GM03348 (cell line): ENCODE measurements at regions not wholly inside any gene's neighbourhood (a gene's known extent, or its start where the extent isn't known, plus 50 kb on each side); places are given as distances from the start of the nearest gene placed in this dataset.
"Not testable (repeated sequence)": the region's sequence is repeated elsewhere in the genome, so short reads cannot be mapped to it uniquely, and the experiment has no call there.

ENCODE experiments used
- DNase-seq: peaks from one replicate; pipeline ENCODE4 v3.0.0; 2012; ENCODE audit warnings: low spot score

- no peak for DNase-seq
Measured at GRCh38 chrX:25141684-25142083, 125.9 kb upstream of the ARX start.

DNA sequence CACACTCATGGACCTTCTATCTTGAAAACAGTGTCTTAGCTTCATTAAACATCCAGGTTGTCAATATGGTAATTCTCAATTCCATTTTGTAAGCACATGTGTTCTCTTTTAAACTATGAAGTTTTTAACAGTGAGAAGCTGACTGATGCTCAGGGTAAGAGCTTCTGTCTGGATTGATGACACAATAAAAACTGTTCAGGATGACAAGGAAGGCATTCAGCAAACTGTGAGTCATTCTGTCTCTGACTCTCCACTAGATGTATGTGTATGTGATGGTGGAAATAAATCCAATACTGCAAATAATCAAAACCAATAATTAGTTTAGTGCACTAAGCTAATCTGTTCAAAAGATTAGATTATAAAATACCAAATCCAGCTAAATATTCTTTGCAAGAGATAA, 115.3 kb upstream of the ARX start:
- no peak for DNase-seq

DNA sequence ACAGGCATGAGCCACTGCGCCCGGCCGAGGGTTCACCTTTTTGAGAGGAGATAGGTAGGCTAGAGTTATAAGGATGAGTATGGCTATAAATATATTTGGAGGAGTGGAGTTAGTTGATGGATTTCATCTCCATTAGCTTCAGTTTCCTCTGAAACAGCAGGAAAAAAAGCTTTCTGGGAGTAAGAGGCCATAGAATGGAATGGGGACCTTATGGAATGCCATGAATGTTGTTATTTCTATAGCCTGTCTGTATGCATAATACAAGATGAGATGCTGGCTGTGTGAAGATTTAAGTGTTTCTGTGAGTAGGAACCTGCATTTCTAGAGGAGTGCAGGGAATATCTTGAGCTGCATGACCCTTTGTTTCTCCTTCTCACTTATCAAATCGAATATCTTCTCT, 114.9 kb upstream of the ARX start:
- no peak for DNase-seq

DNA sequence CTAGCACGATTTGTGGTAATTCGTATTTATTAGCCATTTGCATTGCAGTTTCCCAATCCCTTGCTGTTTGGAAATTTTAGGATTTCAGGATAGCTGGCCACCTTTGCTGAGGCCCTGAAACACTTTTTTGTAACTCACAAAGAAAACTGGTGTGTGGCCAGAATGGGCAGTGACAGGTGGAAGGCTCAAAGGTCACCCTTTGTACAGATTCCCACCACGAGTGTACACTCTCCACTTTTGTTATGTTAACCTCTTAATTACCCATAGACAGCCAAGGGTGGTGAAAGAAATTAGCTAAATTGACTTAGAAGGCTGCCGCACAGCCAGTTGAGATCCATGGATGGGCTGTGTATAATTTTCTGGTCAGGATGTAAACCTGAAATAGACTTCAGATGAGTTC, 109.7 kb upstream of the ARX start:
- no peak for DNase-seq

DNA sequence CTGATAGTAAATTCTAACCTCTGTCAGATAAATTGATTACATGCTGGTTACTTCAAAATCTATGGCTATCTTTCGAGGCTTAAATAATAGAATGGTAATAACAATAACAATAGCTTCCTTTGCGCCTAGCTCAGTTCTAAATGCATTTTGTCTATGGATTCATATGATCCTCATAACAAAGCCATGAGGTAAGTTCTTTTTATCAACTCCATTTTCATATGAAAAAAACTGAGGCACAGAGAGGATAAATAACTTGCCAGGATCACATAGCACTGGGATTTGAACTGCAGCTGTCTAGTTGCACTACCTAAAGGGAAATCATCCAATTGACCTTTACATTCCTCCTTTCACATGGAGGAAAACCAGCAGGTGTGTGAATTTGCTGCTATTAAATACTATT, 108.6 kb upstream of the ARX start:
- DNase-seq: no peak

DNA sequence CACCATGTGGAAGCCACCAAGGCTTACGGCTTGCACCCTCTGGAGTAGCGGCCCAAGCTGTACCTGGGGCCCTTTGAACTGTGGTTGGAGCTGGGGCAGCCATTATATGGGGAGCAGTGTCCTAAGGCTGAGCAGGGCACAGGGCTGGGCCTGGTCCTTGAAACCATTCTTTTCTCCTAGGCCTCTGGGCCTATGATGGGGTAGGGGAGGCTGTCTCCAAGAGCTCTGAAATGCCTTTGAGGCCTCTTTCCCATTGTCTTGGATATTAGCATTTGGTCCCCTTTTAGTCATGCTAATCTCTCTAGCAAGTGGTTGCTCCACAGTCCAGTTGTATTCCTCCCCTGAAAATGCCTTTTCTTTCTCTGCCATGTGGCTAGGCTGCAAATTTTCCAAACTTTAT, 96.4 kb upstream of the ARX start:
- no peak for DNase-seq

DNA sequence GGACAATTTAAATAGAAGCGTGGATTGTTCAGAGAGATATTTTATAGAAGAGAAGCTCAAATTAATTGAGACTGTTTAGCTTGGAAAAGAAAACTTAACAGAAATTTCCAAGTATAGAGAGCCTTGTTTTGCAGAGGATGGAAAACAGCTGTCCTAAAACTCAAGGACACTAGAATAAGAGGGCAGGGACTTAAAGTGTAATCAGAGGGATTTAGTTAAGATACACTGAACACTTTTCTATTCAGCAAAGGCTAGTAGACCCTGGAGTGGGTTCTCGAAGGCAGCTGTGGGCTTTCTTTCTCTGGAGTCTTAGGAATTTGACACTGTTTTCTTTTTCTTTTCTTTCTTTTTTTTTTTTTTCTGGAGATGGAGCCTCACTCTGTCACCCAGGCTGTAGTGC, 92.7 kb upstream of the ARX start:
- DNase-seq: no peak

- DNase-seq: no peak
Measured at GRCh38 chrX:25105221-25105620, 89.5 kb upstream of the ARX start.

DNA sequence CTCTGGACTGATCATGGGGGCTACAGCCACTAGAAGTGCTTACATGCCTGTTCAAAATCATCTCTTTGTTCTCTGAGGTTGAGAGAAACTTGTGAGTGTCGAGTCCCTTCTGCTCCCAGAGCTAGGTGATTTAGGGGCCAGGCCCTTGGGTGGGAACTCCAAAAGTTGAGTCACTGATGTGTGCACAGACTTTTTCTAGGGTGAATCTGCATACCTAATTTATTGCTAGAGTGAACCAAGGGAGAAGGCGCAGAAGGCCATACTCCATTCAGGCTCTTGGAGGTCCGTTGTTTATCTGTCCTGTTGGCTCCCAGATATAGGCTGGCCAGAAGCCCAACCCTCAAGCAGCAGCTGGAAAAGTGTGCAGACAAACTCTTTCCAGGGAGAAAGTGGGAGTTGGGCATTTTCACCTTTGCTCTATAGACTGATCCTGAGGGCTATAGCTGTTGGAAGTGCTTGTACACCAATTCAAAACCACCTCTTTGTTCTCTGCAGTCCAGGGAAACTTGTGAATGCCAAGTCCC, 80.8 kb upstream of the ARX start:
- DNase-seq: no peak

GRCh38 chrX:25091152-25091551, 75.4 kb upstream of the ARX start:
- not testable (repeated sequence) for DNase-seq

DNA sequence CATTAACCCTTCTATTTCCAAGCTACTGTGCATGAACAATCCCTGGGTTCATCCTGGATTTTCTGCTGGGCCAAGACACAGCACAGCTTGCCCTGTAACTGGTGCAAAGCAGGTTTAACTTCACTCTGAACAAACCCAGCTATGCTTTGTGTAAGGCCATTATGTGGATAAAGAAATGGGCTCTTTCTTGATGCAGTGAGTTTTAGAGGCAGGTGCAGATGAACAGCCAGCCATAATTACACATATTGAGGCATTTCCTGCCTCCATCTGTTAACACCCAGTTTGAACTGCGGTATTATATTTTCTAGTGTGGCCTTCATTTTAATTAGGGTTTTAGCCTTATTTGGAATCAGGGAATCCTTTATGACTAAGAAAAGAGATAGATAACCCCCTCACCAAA, 68.7 kb upstream of the ARX start:
- no peak for DNase-seq

DNA sequence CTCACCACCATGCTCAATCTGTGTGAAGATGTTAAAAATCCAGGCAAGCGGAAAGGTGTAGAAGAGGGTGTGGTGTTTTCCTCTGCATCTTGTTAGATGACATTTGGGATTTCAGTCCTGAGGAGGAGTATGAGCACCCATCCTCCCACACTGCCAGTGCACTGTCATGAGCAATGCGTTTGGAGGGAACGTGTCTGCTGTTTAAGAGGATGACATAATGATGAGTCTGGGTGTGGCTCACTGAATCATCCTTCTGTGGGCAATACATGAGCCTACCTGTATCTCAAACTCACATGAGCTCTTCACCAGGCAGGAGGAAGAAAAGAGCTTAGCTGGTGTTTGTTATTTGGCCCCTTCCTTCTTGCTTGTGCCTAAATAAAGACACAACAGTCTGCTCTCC, 67.9 kb upstream of the ARX start:
- DNase-seq: no peak

DNA sequence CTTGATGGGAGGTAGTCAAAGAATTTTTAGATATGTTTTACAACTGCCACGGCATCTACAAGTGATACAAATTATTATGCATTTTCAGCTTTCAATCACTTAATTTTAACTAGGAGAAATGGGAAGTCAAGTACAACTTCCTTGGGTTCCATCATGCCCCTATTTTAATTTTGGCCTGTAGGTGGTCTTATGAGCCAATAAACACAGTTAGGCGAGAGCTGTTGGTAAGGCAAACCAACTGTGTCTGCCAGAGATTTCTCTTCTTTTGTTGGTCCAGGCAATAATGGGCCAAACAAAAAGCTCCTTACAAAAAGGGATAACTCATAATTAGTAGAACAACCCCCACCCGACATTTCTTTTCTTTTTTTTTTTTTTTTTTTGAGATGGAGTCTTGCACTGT, 63.3 kb upstream of the ARX start:
- DNase-seq: no peak

DNA sequence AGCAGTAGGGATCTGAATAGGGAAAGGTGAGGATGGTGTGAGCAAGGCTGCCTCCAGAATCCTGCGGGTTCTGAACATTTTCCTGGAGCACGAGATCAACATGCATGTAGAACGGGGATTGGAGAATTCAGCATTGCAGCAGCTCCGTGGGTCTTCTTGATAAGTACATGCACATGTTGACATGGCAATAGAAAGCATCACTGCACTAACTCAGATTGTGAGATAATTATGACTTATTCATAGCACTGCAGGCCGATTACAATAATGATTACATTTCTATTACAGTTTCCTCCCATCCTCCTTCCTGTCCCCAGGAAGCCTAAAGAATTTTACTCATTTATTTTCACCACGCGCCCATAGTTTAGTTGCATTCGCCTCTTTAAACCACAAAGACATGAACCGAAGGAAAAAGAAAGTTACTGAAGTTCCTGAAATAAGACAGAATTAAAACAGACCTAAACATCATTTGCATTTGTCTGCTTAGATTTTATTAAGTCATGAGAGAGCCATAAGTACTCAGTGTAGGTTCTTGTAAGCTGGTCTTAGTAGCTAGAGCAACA, 61.3 kb upstream of the ARX start:
- no peak for DNase-seq

DNA sequence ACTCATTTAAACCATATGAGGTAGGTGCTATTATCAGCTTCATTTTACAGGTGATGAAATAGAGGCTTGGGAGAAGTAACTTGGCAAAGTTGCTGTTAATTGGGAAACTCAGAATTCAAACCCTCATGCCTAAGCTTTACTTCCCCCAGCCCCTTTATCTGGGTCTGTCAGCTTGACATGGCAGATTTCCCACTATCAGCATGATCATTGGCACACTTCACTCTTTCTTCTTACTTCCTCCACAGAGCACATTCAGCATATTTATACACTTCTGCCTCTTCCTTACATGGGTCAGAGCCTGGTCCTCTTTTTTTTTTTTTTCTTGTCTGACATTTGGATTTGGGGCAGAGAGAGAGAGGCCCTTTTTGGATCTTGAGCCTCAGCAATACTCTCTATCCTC, 56.5 kb upstream of the ARX start:
- DNase-seq: no peak

DNA sequence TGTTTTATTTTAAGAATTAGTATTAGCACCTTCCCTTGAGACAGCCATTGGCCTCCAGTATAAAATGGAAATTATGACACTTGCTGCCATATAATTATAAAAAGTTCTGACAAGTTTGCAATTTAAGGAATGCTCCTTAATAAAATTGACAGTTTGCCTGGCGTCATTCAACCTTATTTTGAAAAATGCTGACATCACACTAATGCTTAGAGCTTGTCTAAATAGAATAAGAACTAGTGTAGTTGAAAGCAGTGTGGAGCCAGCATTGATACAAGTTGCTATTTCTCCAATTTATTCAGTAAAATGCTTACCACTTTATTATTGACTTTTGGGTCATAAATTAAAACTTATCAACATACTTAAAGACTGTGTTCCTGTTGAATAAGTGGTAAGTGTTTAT, 54.3 kb upstream of the ARX start:
- no peak for DNase-seq

DNA sequence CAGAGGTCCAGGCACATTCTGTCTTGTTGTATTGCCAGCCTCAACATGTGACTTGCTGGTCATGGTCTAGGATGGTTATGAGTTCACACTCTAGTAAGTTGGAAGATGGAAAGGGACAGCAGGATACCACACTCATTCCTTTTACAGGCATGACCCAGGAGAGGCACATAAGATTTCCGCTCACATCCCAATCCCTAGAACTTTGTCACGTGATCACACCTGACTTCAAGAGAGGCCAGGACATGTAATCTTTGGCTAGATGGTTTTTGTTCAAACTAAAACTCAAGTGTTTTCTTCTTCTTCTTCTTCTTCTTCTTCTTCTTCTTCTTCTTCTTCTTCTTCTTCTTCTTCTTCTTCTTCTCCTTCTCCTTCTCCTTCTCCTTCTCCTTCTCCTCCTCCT, 53.4 kb upstream of the ARX start:
- DNase-seq: no peak

- no peak for DNase-seq
Measured at GRCh38 chrX:25068340-25068739, 52.6 kb upstream of the ARX start.

DNA sequence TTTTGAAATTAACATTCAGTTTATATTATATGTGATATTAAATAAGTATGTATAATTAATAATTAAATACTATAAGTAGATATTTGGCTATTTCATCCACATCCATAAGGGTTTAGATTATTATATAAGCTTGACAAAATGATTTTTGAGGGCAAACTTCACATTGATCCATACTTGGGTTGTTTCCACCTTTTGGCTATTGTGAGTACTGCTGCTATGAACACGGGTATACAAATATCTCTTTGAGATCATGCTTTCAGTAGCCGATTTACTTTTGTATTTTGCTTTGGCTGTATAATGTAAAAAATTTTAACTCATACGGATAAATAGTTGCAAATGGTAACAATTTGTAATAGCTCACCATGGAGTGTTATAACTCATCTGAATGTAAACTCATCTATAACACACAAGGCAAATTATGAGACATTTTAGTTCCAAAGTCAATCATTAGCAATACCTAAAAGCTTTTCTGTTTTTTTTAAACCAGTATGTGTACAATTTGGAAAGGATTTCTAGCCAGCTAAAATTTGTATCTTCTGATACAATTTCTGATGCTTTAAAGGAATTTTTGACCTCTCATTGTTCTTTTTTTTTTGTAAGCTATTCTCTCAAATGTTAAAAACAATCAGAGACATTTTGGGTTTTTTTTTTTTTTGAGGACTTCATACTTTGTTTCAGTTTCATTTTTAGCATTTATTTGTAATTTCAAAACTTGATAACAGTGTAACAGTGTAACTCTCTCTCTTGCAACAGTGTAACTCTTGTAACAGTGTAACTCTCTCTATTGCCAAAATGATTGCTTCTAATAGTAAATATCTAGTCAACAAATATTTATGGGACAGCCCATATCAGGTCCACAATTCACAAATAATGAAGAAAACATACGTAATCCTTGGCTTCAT, 51.8 kb upstream of the ARX start:
- no peak for DNase-seq

DNA sequence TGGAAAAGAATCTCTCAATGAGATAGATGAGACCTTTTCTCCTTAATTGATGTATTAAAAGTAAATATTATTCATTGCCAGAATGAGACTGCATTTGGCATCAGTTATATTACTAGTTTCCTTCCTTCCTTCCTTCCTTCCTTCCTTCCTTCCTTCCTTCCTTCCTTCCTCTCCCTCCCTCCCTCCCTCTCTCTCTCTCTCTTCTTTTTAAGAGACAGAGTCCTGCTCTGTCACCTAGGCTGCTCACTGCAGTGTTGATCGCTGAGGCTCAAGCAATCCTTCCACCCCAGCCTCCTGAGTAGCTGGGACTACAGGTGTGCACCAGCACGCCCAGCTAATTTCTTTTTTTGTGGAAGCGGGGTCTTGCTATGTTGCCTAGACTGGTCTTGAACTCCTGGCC, 50.4 kb upstream of the ARX start:
- no peak for DNase-seq
